ENCODE measurements at regions not wholly inside any gene's neighbourhood (a gene's known extent, or its start where the extent isn't known, plus 50 kb on each side); places are given as distances from the start of the nearest gene placed in this dataset.

DNA sequence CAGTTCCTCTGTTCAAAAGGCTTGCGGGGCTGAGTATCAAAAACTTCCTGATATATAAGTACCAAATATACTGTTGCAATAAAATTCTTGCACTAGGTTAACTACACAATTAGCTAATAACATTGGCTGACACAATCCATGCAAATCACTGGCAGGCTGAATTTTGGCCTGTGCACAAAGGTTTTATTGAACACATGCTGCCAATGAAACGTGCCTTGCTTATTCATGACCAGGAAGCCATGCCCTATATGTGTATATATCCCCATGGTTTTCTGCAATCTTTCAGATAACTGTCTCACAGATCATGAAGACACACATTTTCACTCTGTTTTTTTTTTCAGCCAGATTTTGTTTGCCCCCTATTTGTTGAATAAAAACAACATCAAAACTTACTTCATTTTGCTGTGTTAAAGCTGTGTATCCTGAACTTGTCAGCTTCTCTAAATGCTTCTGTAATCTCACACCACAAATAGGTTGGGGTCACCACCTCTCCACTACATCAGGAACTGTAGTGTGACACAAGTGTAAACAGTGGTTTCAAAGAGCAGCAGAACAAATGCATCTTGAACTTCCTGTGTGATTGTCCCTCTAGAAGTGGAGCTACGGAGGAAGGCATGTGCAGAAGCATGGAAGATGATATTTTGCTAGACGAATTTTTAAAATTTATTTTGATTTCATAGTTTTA is 920.7 kb upstream of the NR2F2 start:
- no peaks in the 10 kb centered on the region for H3K27me3 ChIP-seq
- TF ChIP-seq, protein P1, sequence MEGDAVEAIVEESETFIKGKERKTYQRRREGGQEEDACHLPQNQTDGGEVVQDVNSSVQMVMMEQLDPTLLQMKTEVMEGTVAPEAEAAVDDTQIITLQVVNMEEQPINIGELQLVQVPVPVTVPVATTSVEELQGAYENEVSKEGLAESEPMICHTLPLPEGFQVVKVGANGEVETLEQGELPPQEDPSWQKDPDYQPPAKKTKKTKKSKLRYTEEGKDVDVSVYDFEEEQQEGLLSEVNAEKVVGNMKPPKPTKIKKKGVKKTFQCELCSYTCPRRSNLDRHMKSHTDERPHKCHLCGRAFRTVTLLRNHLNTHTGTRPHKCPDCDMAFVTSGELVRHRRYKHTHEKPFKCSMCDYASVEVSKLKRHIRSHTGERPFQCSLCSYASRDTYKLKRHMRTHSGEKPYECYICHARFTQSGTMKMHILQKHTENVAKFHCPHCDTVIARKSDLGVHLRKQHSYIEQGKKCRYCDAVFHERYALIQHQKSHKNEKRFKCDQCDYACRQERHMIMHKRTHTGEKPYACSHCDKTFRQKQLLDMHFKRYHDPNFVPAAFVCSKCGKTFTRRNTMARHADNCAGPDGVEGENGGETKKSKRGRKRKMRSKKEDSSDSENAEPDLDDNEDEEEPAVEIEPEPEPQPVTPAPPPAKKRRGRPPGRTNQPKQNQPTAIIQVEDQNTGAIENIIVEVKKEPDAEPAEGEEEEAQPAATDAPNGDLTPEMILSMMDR (IDR thresholded peaks at IDR 0.05): no peak
- H3K4me3 ChIP-seq: no peak overlapping the region
- ATAC-seq (no peak), DNase-seq (peak in 2 of 4 donors; percentile 77 to 83)
- H3K27ac ChIP-seq: no peak overlapping the region
- intact Hi-C loops (cut with DNase I): no loop called here
- H3K36me3 ChIP-seq: no peaks in the 10 kb centered on the region
- no peaks in the 10 kb centered on the region for H3K9me3 ChIP-seq
- no peaks in the 10 kb centered on the region for H3K4me1 ChIP-seq

DNA sequence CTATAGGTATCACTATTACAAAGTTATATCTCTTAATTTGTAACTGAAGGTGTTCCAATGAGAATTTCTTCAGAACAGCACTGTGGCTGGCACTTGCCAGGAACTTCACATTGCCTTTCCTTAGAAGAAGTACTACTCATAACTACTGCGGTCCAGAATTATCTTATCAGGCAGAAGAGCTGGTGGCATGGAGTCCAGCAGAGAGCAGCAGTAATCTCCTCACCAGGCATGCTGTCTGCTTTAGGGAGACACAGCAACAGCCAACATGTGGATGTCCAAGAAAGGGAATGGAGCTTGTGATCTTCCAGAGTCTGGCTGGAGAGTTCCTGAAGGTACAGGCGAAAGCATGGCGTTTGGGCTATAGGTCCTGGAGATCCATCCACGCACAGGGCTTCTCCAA is 919.7 kb upstream of the NR2F2 start:
- TF ChIP-seq, protein P1 (IDR thresholded peaks at IDR 0.05): no peak
- Histone ChIP-seq H3K4me1 (no peaks in the 10 kb centered on the region), H3K27me3 (no peaks in the 10 kb centered on the region), H3K4me3 (no peak overlapping the region), H3K9me3 (no peaks in the 10 kb centered on the region), H3K36me3 (no peaks in the 10 kb centered on the region), H3K27ac (no peak overlapping the region)
- intact Hi-C loops (cut with DNase I): no loop called here
- ATAC-seq: no peak
- DNase-seq: no peak

DNA sequence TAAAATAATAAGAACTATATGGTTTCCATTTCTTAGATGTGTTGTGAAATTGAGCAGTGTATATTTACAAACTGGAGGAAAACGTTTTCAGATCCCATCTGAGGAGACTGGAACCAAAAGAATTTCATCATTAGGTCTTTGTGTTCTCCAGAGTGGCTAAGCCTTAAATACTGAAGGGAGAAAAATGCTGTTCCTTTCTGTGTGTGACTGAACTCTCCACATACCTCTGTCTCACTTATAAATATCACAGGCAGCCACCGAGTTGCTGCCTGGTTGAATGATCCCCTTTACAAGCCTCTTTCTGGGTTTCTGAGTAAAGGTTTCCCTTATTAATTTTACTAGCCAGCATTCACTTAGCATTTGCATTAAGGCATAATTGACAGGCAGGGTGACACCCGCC is 913.9 kb upstream of the NR2F2 start:
- intact Hi-C loops (cut with DNase I): no loop called here
- Histone ChIP-seq H3K36me3 (no peaks in the 10 kb centered on the region), H3K9me3 (peaks cover 0 to 6% of the 10 kb centered on the region in 2 donors), H3K27ac (no peak overlapping the region), H3K4me3 (no peak overlapping the region), H3K27me3 (no peaks in the 10 kb centered on the region), H3K4me1 (no peaks in the 10 kb centered on the region)
- DNase-seq: no peak
- TF ChIP-seq, protein P1 (IDR thresholded peaks at IDR 0.05): no peak
- no peak for ATAC-seq

DNA sequence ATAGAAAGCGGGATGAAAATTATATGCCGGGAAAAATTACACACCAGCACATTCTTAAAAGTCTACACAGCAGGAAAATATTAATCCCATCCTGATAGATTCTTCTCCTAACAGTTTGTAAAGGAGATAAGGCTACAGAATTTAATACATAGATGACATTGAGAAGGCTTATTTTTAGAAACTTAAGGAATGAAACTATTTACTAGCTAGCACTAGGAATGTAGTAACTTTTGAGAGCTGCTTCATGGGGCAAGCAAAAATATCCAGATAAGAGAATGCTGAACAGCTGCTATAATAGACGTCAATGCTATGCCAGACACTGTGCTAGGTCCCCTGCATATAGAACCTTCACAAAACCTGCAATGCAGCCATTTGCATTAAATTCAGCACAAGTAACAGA is 912.7 kb upstream of the NR2F2 start:
- H3K4me1 ChIP-seq: no peaks in the 10 kb centered on the region
- intact Hi-C loops (cut with DNase I): no loop called here
- H3K27ac ChIP-seq: no peak overlapping the region
- DNase-seq: no peak
- H3K27me3 ChIP-seq: no peaks in the 10 kb centered on the region
- no peak overlapping the region for H3K4me3 ChIP-seq
- H3K9me3 ChIP-seq: peaks cover 0 to 14% of the 10 kb centered on the region in 2 donors
- TF ChIP-seq, protein P1 (IDR thresholded peaks at IDR 0.05): no peak
- ATAC-seq: no peak
- no peaks in the 10 kb centered on the region for H3K36me3 ChIP-seq

DNA sequence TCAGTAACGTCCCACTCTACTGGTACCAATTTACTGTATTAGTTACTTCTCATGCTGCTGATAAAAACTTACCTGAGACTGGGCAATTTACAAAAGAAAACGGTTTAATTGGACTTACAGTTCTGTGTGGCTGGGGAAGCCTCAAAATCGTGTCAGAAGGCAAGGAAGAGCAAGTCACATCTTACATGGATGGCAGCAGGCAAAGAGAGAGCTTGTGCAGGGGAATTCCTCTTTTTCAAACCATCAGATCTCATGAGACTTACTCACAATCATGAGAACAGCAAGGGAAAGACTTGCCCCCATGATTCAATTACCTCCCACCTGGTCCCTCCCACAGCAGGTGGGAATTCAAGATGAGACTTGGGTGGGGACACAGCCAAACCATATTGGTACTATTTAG is 908.2 kb upstream of the NR2F2 start:
- H3K27me3 ChIP-seq: no peaks in the 10 kb centered on the region
- intact Hi-C loops (cut with DNase I): no loop called here
- TF ChIP-seq, protein P1 (IDR thresholded peaks at IDR 0.05): no peak

More for the DNA sequence above, 908.2 kb upstream of the NR2F2 start:
- ATAC-seq: no peak
- no peak overlapping the region for H3K27ac ChIP-seq
- no peak overlapping the region for H3K4me3 ChIP-seq
- no peak for DNase-seq
- peaks cover 0 to 29% of the 10 kb centered on the region in 2 donors for H3K9me3 ChIP-seq
- no peaks in the 10 kb centered on the region for H3K36me3 ChIP-seq
- H3K4me1 ChIP-seq: no peaks in the 10 kb centered on the region
